ENCODE measurements at regions not wholly inside any gene's neighbourhood (a gene's known extent, or its start where the extent isn't known, plus 50 kb on each side); places are given as distances from the start of the nearest gene placed in this dataset.

GRCh38 chr4:136395212-136395722, 1137.0 kb downstream of the PCDH18 start:
- Mint-ChIP-seq H3K36me3 (ENCODE audit: unreplicated experiment) (no peaks in the 10 kb centered on the region), H3K9me3 (ENCODE audit: unreplicated experiment) (no peaks in the 10 kb centered on the region), H3K27ac (ENCODE audit: unreplicated experiment) (no peak overlapping the region), H3K4me1 (ENCODE audit: unreplicated experiment) (peaks cover 20% of the 10 kb centered on the region), H3K27me3 (ENCODE audit: unreplicated experiment) (no peaks in the 10 kb centered on the region), H3K4me3 (ENCODE audit: unreplicated experiment) (no peak overlapping the region)
- no peak for DNase-seq (ENCODE audit: extremely low spot score, unreplicated experiment)
- no peak for TF ChIP-seq CTCF (IDR thresholded peaks at IDR 0.05)

- Mint-ChIP-seq H3K27ac (ENCODE audit: unreplicated experiment) (peak overlapping the region; percentile 36), H3K9me3 (ENCODE audit: unreplicated experiment) (no peaks in the 10 kb centered on the region), H3K4me1 (ENCODE audit: unreplicated experiment) (peaks cover 18% of the 10 kb centered on the region), H3K36me3 (ENCODE audit: unreplicated experiment) (no peaks in the 10 kb centered on the region), H3K27me3 (ENCODE audit: unreplicated experiment) (no peaks in the 10 kb centered on the region), H3K4me3 (ENCODE audit: unreplicated experiment) (no peak overlapping the region)
- no peak for DNase-seq (ENCODE audit: extremely low spot score, unreplicated experiment)
- no peak for TF ChIP-seq CTCF (IDR thresholded peaks at IDR 0.05)
These were observed 1139.7 kb downstream of the PCDH18 start for GRCh38 chr4:136392576-136392975.

GRCh38 chr4:136390824-136391223, 1141.5 kb downstream of the PCDH18 start:
- no peak for DNase-seq (ENCODE audit: extremely low spot score, unreplicated experiment)
- H3K27me3 Mint-ChIP-seq (ENCODE audit: unreplicated experiment): no peaks in the 10 kb centered on the region
- H3K27ac Mint-ChIP-seq (ENCODE audit: unreplicated experiment): no peak overlapping the region
- no peaks in the 10 kb centered on the region for H3K36me3 Mint-ChIP-seq (ENCODE audit: unreplicated experiment)
- no peaks in the 10 kb centered on the region for H3K9me3 Mint-ChIP-seq (ENCODE audit: unreplicated experiment)
- no peak for TF ChIP-seq CTCF (IDR thresholded peaks at IDR 0.05)
- H3K4me1 Mint-ChIP-seq (ENCODE audit: unreplicated experiment): peaks cover 18% of the 10 kb centered on the region
- no peak overlapping the region for H3K4me3 Mint-ChIP-seq (ENCODE audit: unreplicated experiment)

- H3K27ac Mint-ChIP-seq (ENCODE audit: unreplicated experiment): no peak overlapping the region
- H3K9me3 Mint-ChIP-seq (ENCODE audit: unreplicated experiment): no peaks in the 10 kb centered on the region
- DNase-seq (ENCODE audit: extremely low spot score, unreplicated experiment): no peak
- no peak for TF ChIP-seq CTCF (IDR thresholded peaks at IDR 0.05)
- H3K36me3 Mint-ChIP-seq (ENCODE audit: unreplicated experiment): no peaks in the 10 kb centered on the region
- no peaks in the 10 kb centered on the region for H3K4me1 Mint-ChIP-seq (ENCODE audit: unreplicated experiment)
- H3K27me3 Mint-ChIP-seq (ENCODE audit: unreplicated experiment): no peaks in the 10 kb centered on the region
- H3K4me3 Mint-ChIP-seq (ENCODE audit: unreplicated experiment): no peak overlapping the region
These were observed 1149.2 kb downstream of the PCDH18 start for GRCh38 chr4:136383082-136383481.

GRCh38 chr4:136371231-136371630, 1161.1 kb downstream of the PCDH18 start:
- no peak for DNase-seq (ENCODE audit: extremely low spot score, unreplicated experiment)
- Mint-ChIP-seq H3K27me3 (ENCODE audit: unreplicated experiment) (no peaks in the 10 kb centered on the region), H3K4me3 (ENCODE audit: unreplicated experiment) (no peak overlapping the region)

More at GRCh38 chr4:136371231-136371630, 1161.1 kb downstream of the PCDH18 start:
- Mint-ChIP-seq H3K9me3 (ENCODE audit: unreplicated experiment) (no peaks in the 10 kb centered on the region), H3K36me3 (ENCODE audit: unreplicated experiment) (no peaks in the 10 kb centered on the region), H3K27ac (ENCODE audit: unreplicated experiment) (no peak overlapping the region), H3K4me1 (ENCODE audit: unreplicated experiment) (peaks cover 8% of the 10 kb centered on the region)
- TF ChIP-seq CTCF (IDR thresholded peaks at IDR 0.05): no peak
